SK-N-SH treated with all-trans-retinoic acid at 6 μM for 48 hours (cell line): ENCODE measurements at regions not wholly inside any gene's neighbourhood (a gene's known extent, or its start where the extent isn't known, plus 50 kb on each side); places are given as distances from the start of the nearest gene placed in this dataset.

Experiments
- BACH2 ChIP-seq: fragments of 250-450 bp; sonication (Bioruptor Pico); IDR thresholded peaks from 2 replicates; pipeline ENCODE4 v1.9.0; 2021; ENCODE audit warnings: mild to moderate bottlenecking, borderline replicate concordance
- CSDC2 ChIP-seq: fragments of 250-450 bp; sonication (Bioruptor Pico); IDR thresholded peaks from 2 replicates; pipeline ENCODE4 v1.5.0; 2020; ENCODE audit warnings: mild to moderate bottlenecking, moderate library complexity
- OSR1 ChIP-seq: fragments of 250-450 bp; sonication (Bioruptor Pico); IDR thresholded peaks from 2 replicates; pipeline ENCODE4 v1.8.0; 2022; ENCODE audit warnings: moderate library complexity, mild to moderate bottlenecking, inconsistent platforms
- TOX ChIP-seq: fragments of 250-450 bp; sonication (Bioruptor Pico); IDR thresholded peaks from 2 replicates; pipeline ENCODE4 v1.8.0; 2021; ENCODE audit warnings: mild to moderate bottlenecking, moderate library complexity, borderline replicate concordance
- ZFP30 ChIP-seq: fragments of 450-650 bp; formaldehyde crosslinking; IDR thresholded peaks from 2 replicates; pipeline ENCODE4 v1.5.0; 2022; ENCODE audit warnings: mild to moderate bottlenecking, moderate library complexity
- ZNF565 ChIP-seq: fragments of 450-650 bp; formaldehyde crosslinking; conservative IDR thresholded peaks from 2 replicates; pipeline ENCODE4 v1.5.0; 2020; ENCODE audit warnings: low read depth, mild to moderate bottlenecking, moderate library complexity
- ZNF70 ChIP-seq: fragments of 450-650 bp; formaldehyde crosslinking; IDR thresholded peaks from 2 replicates; pipeline ENCODE4 v1.5.0; 2020; ENCODE audit warnings: mild to moderate bottlenecking, moderate library complexity
- ZNF8 ChIP-seq: fragments of 450-650 bp; formaldehyde crosslinking; IDR thresholded peaks from 2 replicates; pipeline ENCODE4 v1.5.0; 2020; ENCODE audit warnings: mild to moderate bottlenecking, moderate library complexity
- TF ChIP-seq, protein P1 (sequence below): fragments of 250-450 bp; sonication (Bioruptor Pico); IDR thresholded peaks from 2 replicates; pipeline ENCODE4 v1.8.0; 2020; ENCODE audit warnings: mild to moderate bottlenecking, moderate library complexity, borderline replicate concordance

DNA sequence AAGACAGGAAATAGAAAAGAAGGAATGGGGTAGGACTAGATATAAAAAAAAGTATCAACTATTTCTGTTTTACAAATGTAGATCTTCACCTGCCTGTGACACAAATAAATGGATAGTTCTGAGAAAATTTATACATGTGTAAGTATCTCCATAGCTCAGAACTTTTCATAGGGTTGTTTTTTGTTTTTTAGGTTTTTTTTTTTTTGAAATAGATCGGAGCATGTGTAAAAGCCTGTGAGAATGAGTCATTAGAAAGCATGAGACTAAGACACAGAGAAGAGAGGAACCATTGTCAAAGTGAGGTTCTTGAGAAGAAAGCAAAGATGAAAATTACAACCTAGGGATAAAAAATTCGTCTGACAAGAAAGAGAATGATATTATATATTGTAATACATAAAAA is 481.6 kb downstream of the PABPC4L start:
- TF ChIP-seq CSDC2 (CRISPR knock-in tag) = no peak
- TF ChIP-seq, protein P1, sequence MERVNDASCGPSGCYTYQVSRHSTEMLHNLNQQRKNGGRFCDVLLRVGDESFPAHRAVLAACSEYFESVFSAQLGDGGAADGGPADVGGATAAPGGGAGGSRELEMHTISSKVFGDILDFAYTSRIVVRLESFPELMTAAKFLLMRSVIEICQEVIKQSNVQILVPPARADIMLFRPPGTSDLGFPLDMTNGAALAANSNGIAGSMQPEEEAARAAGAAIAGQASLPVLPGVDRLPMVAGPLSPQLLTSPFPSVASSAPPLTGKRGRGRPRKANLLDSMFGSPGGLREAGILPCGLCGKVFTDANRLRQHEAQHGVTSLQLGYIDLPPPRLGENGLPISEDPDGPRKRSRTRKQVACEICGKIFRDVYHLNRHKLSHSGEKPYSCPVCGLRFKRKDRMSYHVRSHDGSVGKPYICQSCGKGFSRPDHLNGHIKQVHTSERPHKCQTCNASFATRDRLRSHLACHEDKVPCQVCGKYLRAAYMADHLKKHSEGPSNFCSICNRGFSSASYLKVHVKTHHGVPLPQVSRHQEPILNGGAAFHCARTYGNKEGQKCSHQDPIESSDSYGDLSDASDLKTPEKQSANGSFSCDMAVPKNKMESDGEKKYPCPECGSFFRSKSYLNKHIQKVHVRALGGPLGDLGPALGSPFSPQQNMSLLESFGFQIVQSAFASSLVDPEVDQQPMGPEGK (CRISPR knock-in tag) = no peak
- no peak for TF ChIP-seq OSR1 (CRISPR knock-in tag)
- no peak for TF ChIP-seq TOX
- TF ChIP-seq ZNF70 = no peak
- no peak for TF ChIP-seq ZNF565
- no peak for TF ChIP-seq BACH2 (CRISPR knock-in tag)
- no peak for TF ChIP-seq ZNF8 (CRISPR knock-in tag)
- TF ChIP-seq ZFP30 (CRISPR knock-in tag) = no peak
